Fibroblast of lung (primary cell): ENCODE measurements at regions not wholly inside any gene's neighbourhood (a gene's known extent, or its start where the extent isn't known, plus 50 kb on each side); places are given as distances from the start of the nearest gene placed in this dataset.

ENCODE experiments used
- DNase-seq, 2 donors: peaks; one replicate each; pipeline versions ENCODE4 v3.0.0 to v3.0.0-alpha.2; 2010; ENCODE audit warnings: low read depth in 2 of 2
- H2AFZ ChIP-seq: 2 replicates; pipeline ENCODE4 v1.5.1; 2012; ENCODE audit warnings: low read length, control low read depth, inconsistent platforms
- H3K27ac ChIP-seq: 2 replicates; pipeline ENCODE4 v1.5.1; 2011; ENCODE audit warnings: low read length, control low read depth; ENCODE audit not compliant: insufficient read depth
- H3K27me3 ChIP-seq: 2 replicates; pipeline ENCODE4 v1.5.1; 2011; ENCODE audit warnings: mild to moderate bottlenecking, low read length; ENCODE audit not compliant: control insufficient read depth, insufficient read depth
- H3K36me3 ChIP-seq: 2 replicates; pipeline ENCODE4 v1.5.1; 2011; ENCODE audit warnings: low read length; ENCODE audit not compliant: control insufficient read depth, insufficient read depth
- H3K4me1 ChIP-seq: 2 replicates; pipeline ENCODE4 v1.5.1; 2011; ENCODE audit warnings: low read length; ENCODE audit not compliant: control insufficient read depth, insufficient read depth; ENCODE audit errors: extremely low read depth
- H3K4me2 ChIP-seq: 2 replicates; pipeline ENCODE4 v1.5.1; 2011; ENCODE audit warnings: low read length, control low read depth; ENCODE audit not compliant: insufficient read depth; ENCODE audit errors: extremely low read depth
- H3K4me3 ChIP-seq, 4 experiments: fragments of 200-600 bp in 1 of 4; sonication (generic) in 1 of 4; replicated peaks in 1 of 4; 2 replicates each; pipeline ENCODE4 v1.5.1; 2011 to 2016; ENCODE audit warnings: low read length in 4 of 4, low read depth in 3 of 4, mild to moderate bottlenecking in 3 of 4, control low read depth in 2 of 4, inconsistent platforms in 1 of 4, mixed read lengths in 1 of 4; ENCODE audit not compliant: insufficient read depth in 1 of 4; ENCODE audit errors: control extremely low read depth in 1 of 4
- H3K79me2 ChIP-seq: 2 replicates; pipeline ENCODE4 v1.5.1; 2012; ENCODE audit warnings: mild to moderate bottlenecking, low read length, inconsistent platforms; ENCODE audit not compliant: control insufficient read depth, insufficient read depth
- H3K9ac ChIP-seq: 2 replicates; pipeline ENCODE4 v1.5.1; 2011; ENCODE audit warnings: mild to moderate bottlenecking, low read length, control low read depth; ENCODE audit not compliant: insufficient read depth
- H3K9me3 ChIP-seq: 2 replicates; pipeline ENCODE4 v1.5.1; 2012; ENCODE audit warnings: low read depth, low read length; ENCODE audit not compliant: control insufficient read depth, insufficient read depth
- H4K20me1 ChIP-seq: 2 replicates; pipeline ENCODE4 v1.5.1; 2011; ENCODE audit warnings: low read length; ENCODE audit not compliant: control insufficient read depth, insufficient read depth; ENCODE audit errors: extremely low read depth
- EZH2 ChIP-seq: IDR thresholded peaks from 2 replicates; pipeline ENCODE4 v1.5.1; 2012; ENCODE audit warnings: low read length, control low read depth, mild to moderate bottlenecking; ENCODE audit errors: missing control alignments
- TF ChIP-seq, protein P1 (sequence below), 2 donors: IDR thresholded peaks in 1 of 2; conservative IDR thresholded peaks in 1 of 2; 1 replicate in 1 of 2; 2 replicates in 1 of 2; pipeline ENCODE4 v1.5.1; 2011 to 2012; ENCODE audit warnings: low read length in 2 of 2, control low read depth in 1 of 2, inconsistent platforms in 1 of 2, low read depth in 1 of 2, mild to moderate bottlenecking in 1 of 2

- Histone ChIP-seq H3K4me2 (no peak overlapping the region), H3K4me1 (no peaks in the 10 kb centered on the region), H3K79me2 (no peaks in the 10 kb centered on the region), H3K36me3 (no peaks in the 10 kb centered on the region), H3K27me3 (no peaks in the 10 kb centered on the region), H3K4me3 (no peak overlapping the region), H2AFZ (no peak overlapping the region), H3K9ac (no peak overlapping the region), H3K27ac (no peak overlapping the region), H3K9me3 (no peaks in the 10 kb centered on the region), H4K20me1 (no peaks in the 10 kb centered on the region)
- DNase-seq: no peak
- TF ChIP-seq, protein P1, sequence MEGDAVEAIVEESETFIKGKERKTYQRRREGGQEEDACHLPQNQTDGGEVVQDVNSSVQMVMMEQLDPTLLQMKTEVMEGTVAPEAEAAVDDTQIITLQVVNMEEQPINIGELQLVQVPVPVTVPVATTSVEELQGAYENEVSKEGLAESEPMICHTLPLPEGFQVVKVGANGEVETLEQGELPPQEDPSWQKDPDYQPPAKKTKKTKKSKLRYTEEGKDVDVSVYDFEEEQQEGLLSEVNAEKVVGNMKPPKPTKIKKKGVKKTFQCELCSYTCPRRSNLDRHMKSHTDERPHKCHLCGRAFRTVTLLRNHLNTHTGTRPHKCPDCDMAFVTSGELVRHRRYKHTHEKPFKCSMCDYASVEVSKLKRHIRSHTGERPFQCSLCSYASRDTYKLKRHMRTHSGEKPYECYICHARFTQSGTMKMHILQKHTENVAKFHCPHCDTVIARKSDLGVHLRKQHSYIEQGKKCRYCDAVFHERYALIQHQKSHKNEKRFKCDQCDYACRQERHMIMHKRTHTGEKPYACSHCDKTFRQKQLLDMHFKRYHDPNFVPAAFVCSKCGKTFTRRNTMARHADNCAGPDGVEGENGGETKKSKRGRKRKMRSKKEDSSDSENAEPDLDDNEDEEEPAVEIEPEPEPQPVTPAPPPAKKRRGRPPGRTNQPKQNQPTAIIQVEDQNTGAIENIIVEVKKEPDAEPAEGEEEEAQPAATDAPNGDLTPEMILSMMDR (conservative IDR thresholded peaks at IDR 0.05 in 1 of 2, IDR thresholded peaks at IDR 0.05 in 1 of 2; ENCODE audit: low read depth in 1 of 2, low read length in 2 of 2): no peak
- TF ChIP-seq EZH2: no peak
These were observed 455.6 kb upstream of the COBL start for GRCh38 chr7:51772190-51772589.

GRCh38 chr7:51764976-51765375, 448.4 kb upstream of the COBL start:
- DNase-seq: no peak
- no peak overlapping the region for H3K27ac ChIP-seq
- no peaks in the 10 kb centered on the region for H3K9me3 ChIP-seq
- no peaks in the 10 kb centered on the region for H3K27me3 ChIP-seq
- no peak overlapping the region for H3K9ac ChIP-seq
- no peaks in the 10 kb centered on the region for H3K36me3 ChIP-seq
- TF ChIP-seq, protein P1 (conservative IDR thresholded peaks at IDR 0.05 in 1 of 2, IDR thresholded peaks at IDR 0.05 in 1 of 2; ENCODE audit: low read depth in 1 of 2, low read length in 2 of 2): no peak
- TF ChIP-seq EZH2: no peak
- no peak overlapping the region for H2AFZ ChIP-seq
- H3K4me1 ChIP-seq: no peaks in the 10 kb centered on the region
- H3K79me2 ChIP-seq: no peaks in the 10 kb centered on the region
- no peaks in the 10 kb centered on the region for H4K20me1 ChIP-seq
- H3K4me3 ChIP-seq: no peak overlapping the region
- no peak overlapping the region for H3K4me2 ChIP-seq

DNA sequence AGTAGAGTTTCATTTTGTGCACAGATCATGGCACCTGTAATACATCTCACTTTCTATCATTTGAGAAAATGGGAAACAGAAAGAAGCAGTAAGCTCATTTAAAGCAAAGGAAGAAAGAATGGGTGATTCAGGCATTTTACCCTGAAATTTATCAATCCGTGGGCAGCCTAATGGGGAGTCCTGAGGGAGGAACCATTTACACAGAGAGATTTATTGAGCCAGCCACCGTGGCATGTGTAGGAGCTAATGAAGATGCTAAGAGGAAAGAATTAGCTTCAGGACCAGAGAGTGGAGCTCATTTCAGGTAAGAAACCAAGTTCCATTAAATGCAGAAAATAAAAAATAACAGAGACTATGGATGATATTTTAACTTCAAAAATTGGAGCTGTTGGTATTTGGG, 443.4 kb upstream of the COBL start:
- Histone ChIP-seq H4K20me1 (no peaks in the 10 kb centered on the region), H3K9ac (no peak overlapping the region), H3K4me3 (no peak overlapping the region), H2AFZ (no peak overlapping the region), H3K27me3 (no peaks in the 10 kb centered on the region), H3K4me2 (no peak overlapping the region), H3K27ac (no peak overlapping the region), H3K36me3 (no peaks in the 10 kb centered on the region), H3K79me2 (no peaks in the 10 kb centered on the region), H3K4me1 (no peaks in the 10 kb centered on the region), H3K9me3 (no peaks in the 10 kb centered on the region)
- no peak for DNase-seq
- no peak for TF ChIP-seq EZH2
- TF ChIP-seq, protein P1 (conservative IDR thresholded peaks at IDR 0.05 in 1 of 2, IDR thresholded peaks at IDR 0.05 in 1 of 2; ENCODE audit: low read depth in 1 of 2, low read length in 2 of 2): no peak
